Ascending aorta (tissue), 2 donors: ENCODE measurements at regions not wholly inside any gene's neighbourhood (a gene's known extent, or its start where the extent isn't known, plus 50 kb on each side); places are given as distances from the start of the nearest gene placed in this dataset.

Source experiments
- DNase-seq, 2 donors: peaks; one replicate each; pipeline ENCODE4 v3.0.0-alpha.2; 2019; ENCODE audit warnings: low spot score in 2 of 2
- H3K27ac ChIP-seq, 2 donors: fragments of 200-600 bp; sonication (generic); one replicate each; pipeline ENCODE4 v1.5.1; 2016 to 2017; ENCODE audit warnings: mild to moderate bottlenecking in 1 of 2
- H3K27me3 ChIP-seq: fragments of 200-600 bp; sonication (generic); one replicate; pipeline ENCODE4 v1.5.1; 2017
- H3K36me3 ChIP-seq, 2 donors: fragments of 200-600 bp; sonication (generic); one replicate each; pipeline ENCODE4 v1.5.1; 2016
- H3K4me1 ChIP-seq, 2 donors: fragments of 200-600 bp; sonication (generic); one replicate each; pipeline ENCODE4 v1.5.1; 2016 to 2017; ENCODE audit warnings: mild to moderate bottlenecking in 1 of 2
- H3K4me3 ChIP-seq, 2 donors: fragments of 200-600 bp; sonication (generic); one replicate each; pipeline ENCODE4 v1.5.1; 2016 to 2017; ENCODE audit warnings: mild to moderate bottlenecking in 1 of 2
- H3K9me3 ChIP-seq, 2 donors: fragments of 200-600 bp; sonication (generic); one replicate each; pipeline ENCODE4 v1.5.1; 2016
- CTCF ChIP-seq, 3 experiments: fragments of 200-600 bp in 2 of 3; fragments of 450-650 bp in 1 of 3; sonication (generic) in 2 of 3; IDR thresholded peaks; one replicate each; pipeline ENCODE4 v1.5.1; 2016 to 2019; ENCODE audit warnings: antibody characterized with exemption in 3 of 3, mild to moderate bottlenecking in 1 of 3, moderate library complexity in 1 of 3
- intact Hi-C: fragments of 100-400 bp; cut with DNase I; formaldehyde crosslinking; loops from one replicate; pipeline ENCODE4 v1.15.1; 2023

- H3K27ac ChIP-seq = no peak overlapping the region
- H3K27me3 ChIP-seq = no peaks in the 10 kb centered on the region
- no peaks in the 10 kb centered on the region for H3K9me3 ChIP-seq
- H3K36me3 ChIP-seq = no peaks in the 10 kb centered on the region
- intact Hi-C loops = loop anchor here (2.0 kb wide), 1 partner anchor 48 kb away; no protein-coding TSS in a partner anchor
- no peak overlapping the region for H3K4me3 ChIP-seq
- TF ChIP-seq CTCF (IDR thresholded peaks at IDR 0.05) = no peak
- H3K4me1 ChIP-seq = peaks cover 0 to 5% of the 10 kb centered on the region in 2 donors
- DNase-seq = no peak
Measured at GRCh38 chr9:80698725-80699410, 990.5 kb downstream of the TLE1 start.

- no peak for DNase-seq
- Histone ChIP-seq H3K9me3 (no peaks in the 10 kb centered on the region), H3K4me3 (no peak overlapping the region), H3K36me3 (no peaks in the 10 kb centered on the region), H3K4me1 (no peaks in the 10 kb centered on the region), H3K27me3 (no peaks in the 10 kb centered on the region), H3K27ac (no peak overlapping the region)
- intact Hi-C loops = no loop called here
- no peak for TF ChIP-seq CTCF (IDR thresholded peaks at IDR 0.05)
Measured at GRCh38 chr9:80692751-80693150, 996.6 kb downstream of the TLE1 start.

GRCh38 chr9:80691229-80691628 is 998.1 kb downstream of the TLE1 start:
- intact Hi-C loops = no loop called here
- Histone ChIP-seq H3K9me3 (no peaks in the 10 kb centered on the region), H3K4me3 (no peak overlapping the region), H3K27ac (no peak overlapping the region), H3K4me1 (no peaks in the 10 kb centered on the region), H3K36me3 (no peaks in the 10 kb centered on the region), H3K27me3 (no peaks in the 10 kb centered on the region)
- DNase-seq = no peak
- no peak for TF ChIP-seq CTCF (IDR thresholded peaks at IDR 0.05)

- Histone ChIP-seq H3K27ac (no peak overlapping the region), H3K4me3 (no peak overlapping the region), H3K36me3 (no peaks in the 10 kb centered on the region), H3K9me3 (no peaks in the 10 kb centered on the region), H3K27me3 (no peaks in the 10 kb centered on the region), H3K4me1 (no peaks in the 10 kb centered on the region)
- intact Hi-C loops = no loop called here
- TF ChIP-seq CTCF (IDR thresholded peaks at IDR 0.05) = no peak
- DNase-seq = no peak
Measured at GRCh38 chr9:80690349-80690939, 998.9 kb downstream of the TLE1 start.

- intact Hi-C loops = no loop called here
- Histone ChIP-seq H3K9me3 (no peaks in the 10 kb centered on the region), H3K36me3 (no peaks in the 10 kb centered on the region), H3K27ac (no peak overlapping the region), H3K4me1 (no peaks in the 10 kb centered on the region), H3K4me3 (no peak overlapping the region), H3K27me3 (no peaks in the 10 kb centered on the region)
- no peak for DNase-seq
- TF ChIP-seq CTCF (IDR thresholded peaks at IDR 0.05) = no peak
Measured at GRCh38 chr9:80679916-80680315, 1009.4 kb downstream of the TLE1 start.
